ENCODE measurements at regions not wholly inside any gene's neighbourhood (a gene's known extent, or its start where the extent isn't known, plus 50 kb on each side); places are given as distances from the start of the nearest gene placed in this dataset.

DNA sequence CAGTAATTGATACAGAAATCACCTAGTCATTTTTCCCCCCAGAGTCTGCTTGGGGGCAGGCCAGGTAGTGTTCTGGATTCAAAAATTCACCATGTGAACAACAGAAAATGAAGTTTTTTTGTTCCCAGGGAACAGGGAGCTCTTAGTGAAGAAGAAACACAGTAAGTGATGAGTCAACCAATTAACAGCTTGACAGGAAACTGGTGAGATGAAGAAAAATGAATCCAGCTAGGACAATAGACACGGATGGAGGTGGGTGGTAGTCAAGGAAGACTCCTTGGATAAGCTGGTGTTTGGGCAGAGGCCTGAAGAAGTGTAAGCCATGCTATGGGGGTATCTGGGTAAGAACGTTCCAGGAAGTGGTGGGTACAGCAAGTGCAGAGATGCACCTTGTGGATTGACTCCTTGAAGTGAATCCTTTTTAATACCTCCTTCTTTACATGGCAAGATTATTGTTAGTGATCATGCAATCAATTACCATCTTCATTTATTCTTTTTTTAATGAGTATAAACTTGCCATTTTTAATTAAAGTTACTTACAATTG, 339.9 kb upstream of the RGMA start:
- no peak for DNase-seq (ENCODE audit: low read depth)
- TF ChIP-seq, protein P1, sequence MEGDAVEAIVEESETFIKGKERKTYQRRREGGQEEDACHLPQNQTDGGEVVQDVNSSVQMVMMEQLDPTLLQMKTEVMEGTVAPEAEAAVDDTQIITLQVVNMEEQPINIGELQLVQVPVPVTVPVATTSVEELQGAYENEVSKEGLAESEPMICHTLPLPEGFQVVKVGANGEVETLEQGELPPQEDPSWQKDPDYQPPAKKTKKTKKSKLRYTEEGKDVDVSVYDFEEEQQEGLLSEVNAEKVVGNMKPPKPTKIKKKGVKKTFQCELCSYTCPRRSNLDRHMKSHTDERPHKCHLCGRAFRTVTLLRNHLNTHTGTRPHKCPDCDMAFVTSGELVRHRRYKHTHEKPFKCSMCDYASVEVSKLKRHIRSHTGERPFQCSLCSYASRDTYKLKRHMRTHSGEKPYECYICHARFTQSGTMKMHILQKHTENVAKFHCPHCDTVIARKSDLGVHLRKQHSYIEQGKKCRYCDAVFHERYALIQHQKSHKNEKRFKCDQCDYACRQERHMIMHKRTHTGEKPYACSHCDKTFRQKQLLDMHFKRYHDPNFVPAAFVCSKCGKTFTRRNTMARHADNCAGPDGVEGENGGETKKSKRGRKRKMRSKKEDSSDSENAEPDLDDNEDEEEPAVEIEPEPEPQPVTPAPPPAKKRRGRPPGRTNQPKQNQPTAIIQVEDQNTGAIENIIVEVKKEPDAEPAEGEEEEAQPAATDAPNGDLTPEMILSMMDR (conservative IDR thresholded peaks at IDR 0.05; ENCODE audit: low read length) = no peak
- H3K4me3 ChIP-seq (ENCODE audit: low read length) = no peak overlapping the region

DNA sequence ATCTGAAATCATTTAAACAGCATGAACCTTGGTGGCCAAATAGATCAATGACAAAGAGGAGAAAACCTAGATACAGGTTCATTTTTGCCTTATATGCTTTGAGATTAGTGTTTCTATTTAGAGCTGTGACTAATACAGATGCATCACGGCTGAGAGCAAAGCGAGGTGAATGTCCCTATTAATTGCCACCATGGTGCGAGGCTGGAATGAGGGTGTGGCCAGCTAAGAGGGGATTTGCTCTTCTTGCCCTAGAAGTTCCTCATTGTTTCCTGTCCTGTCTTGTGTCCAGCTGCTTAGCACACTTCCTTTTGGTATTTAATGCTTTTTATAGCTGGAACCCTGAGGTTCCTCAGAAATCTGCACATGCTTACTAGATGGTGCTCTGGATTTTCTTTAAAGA, 339.1 kb upstream of the RGMA start:
- no peak for DNase-seq (ENCODE audit: low read depth)
- no peak overlapping the region for H3K4me3 ChIP-seq (ENCODE audit: low read length)
- TF ChIP-seq, protein P1 (conservative IDR thresholded peaks at IDR 0.05; ENCODE audit: low read length) = no peak

DNA sequence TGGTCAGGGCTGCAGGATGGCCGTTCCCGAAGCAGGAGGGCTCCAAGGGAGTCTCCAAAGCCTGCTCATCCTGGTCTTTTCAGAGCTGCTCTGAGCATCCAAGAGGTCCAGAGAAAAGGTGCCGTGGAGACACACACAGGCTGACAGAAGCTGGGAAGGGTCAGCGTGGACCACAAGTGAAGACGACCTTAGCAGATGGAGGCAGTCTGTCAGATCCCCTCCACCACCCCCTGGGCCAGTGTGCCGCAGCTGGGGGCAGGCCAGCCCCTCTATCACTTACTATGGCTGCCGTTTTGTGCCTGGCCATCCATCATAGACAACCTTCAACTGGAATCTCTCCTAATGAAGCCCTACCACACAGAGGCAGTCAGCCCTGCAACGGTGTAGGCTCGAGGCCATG, 335.1 kb upstream of the RGMA start:
- no peak overlapping the region for H3K4me3 ChIP-seq (ENCODE audit: low read length)
- DNase-seq (ENCODE audit: low read depth) = no peak
- TF ChIP-seq, protein P1 (conservative IDR thresholded peaks at IDR 0.05; ENCODE audit: low read length) = no peak

DNA sequence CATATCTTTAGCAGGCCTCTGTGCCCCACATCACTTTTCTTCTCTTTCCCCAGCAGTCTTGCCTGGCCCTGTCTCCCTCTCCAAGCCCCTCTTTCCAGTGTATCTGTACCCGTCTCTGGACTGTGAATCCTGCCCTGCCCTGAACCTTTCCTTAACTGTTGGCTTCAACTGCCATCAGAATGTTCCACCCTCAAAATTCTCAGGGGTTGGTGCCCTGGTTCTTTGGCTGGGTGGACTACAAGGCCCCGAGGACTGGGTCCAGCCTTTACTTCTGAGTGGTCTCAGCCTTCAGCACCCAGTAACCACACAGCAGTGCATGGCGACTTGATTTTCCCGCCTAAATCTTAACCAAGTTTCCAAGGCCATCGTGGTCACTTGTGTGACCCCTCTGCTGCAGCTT, 333.5 kb upstream of the RGMA start:
- DNase-seq (ENCODE audit: low read depth) = no peak
- no peak overlapping the region for H3K4me3 ChIP-seq (ENCODE audit: low read length)
- TF ChIP-seq, protein P1 (conservative IDR thresholded peaks at IDR 0.05; ENCODE audit: low read length) = no peak

DNA sequence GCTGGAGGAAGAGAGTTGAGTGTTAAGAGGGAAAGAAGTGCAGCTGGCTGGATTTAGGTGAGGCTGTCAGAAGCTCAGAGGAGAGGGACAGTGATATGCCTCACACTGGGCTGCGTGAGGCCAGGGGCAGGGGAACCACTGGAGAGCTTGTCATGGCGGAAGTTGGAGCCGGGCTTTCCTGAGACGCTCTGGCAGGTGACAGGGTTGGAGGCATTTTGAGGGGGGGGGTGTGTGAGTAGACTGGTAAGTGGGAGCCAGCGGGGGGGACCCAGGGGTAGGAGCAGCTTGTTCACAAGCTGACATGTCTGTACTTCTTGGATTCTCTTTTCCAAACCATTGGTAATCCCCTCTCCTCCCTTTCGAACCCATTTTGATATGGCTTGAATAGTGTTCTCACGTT, 331.5 kb upstream of the RGMA start:
- no peak overlapping the region for H3K4me3 ChIP-seq (ENCODE audit: low read length)
- DNase-seq (ENCODE audit: low read depth) = no peak

DNA sequence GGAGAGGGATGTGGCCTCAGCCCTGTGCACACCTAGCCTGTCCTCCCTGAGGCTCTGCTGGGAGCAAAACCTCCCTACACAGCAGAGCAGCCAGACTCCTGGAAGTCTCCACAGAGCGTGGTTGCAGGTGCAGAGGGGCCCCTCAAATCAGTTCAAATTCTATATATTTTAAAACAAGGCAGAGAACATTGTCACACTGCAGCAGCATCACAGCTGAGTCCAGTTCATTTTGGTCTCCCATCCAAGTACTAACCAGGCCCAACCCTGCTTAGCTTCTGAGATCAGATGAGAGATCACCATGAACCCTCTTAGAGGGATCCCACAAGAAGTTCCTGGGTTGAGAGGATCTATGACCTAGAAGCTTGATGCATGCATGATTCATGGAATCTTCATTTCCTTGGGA, 331.0 kb upstream of the RGMA start:
- no peak overlapping the region for H3K4me3 ChIP-seq (ENCODE audit: low read length)
- no peak for DNase-seq (ENCODE audit: low read depth)
- TF ChIP-seq, protein P1 (conservative IDR thresholded peaks at IDR 0.05; ENCODE audit: low read length) = no peak

More for the DNA sequence above, 331.5 kb upstream of the RGMA start:
- TF ChIP-seq, protein P1 (conservative IDR thresholded peaks at IDR 0.05; ENCODE audit: low read length) = no peak

DNA sequence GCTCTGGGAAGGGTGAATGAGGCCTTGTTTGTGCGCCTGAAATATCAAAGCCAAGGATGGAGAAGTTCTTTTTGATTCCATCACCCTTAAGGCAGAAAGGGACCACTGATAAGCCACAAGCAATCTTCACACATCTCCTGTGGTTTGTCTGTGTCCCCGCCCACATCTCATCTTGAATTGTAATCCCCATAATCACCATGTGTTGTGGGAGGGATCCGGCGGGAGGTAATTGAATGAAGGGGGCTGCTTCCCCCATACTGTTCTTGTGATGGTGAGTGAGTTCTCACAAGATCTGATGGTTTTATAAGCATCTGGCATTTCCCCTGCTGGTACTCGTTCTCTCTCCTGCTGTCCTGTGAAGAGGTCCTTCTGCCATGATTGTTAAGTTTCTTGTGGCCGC, 329.6 kb upstream of the RGMA start:
- TF ChIP-seq, protein P1 (conservative IDR thresholded peaks at IDR 0.05; ENCODE audit: low read length) = no peak
- no peak for DNase-seq (ENCODE audit: low read depth)

More for the DNA sequence above, 329.6 kb upstream of the RGMA start:
- no peak overlapping the region for H3K4me3 ChIP-seq (ENCODE audit: low read length)
